GM12878 (cell line): ENCODE measurements at regions not wholly inside any gene's neighbourhood (a gene's known extent, or its start where the extent isn't known, plus 50 kb on each side); places are given as distances from the start of the nearest gene placed in this dataset.

Source experiments
- ATAC-seq: fragments of 200-7000 bp; cut with Tn5 transposase; 3 replicates; pipeline ENCODE4 v1.9.1; 2020; ENCODE audit warnings: mild to moderate bottlenecking, moderate library complexity
- BruUV-seq: library from RNA; stranded (reverse); fragments of 400-500 nt; replicated peaks from 2 replicates; lab custom pipeline; 2021; lab: Mats Ljungman, UMichigan
- CTCF ChIA-PET: fragments of 300-600 bp; sonication (Branson Sonifier 250); formaldehyde crosslinking; extraction: SDS; loops from one replicate; lab custom pipeline; 2021; ENCODE audit warnings: inconsistent platforms; lab: Yijun Ruan, JAX
- POLR2A ChIA-PET: fragments of 350-600 bp; formaldehyde crosslinking; extraction: SDS; loops from one replicate; lab custom pipeline; 2021; ENCODE audit warnings: inconsistent platforms; lab: Charles Lee
- RAD21 ChIA-PET: fragments of 300-600 bp; sonication (Branson Sonifier 250); formaldehyde crosslinking; loops from one replicate; lab custom pipeline; 2023; ENCODE audit warnings: antibody characterized with exemption; ENCODE audit not compliant: unreplicated experiment; lab: Charles Lee
- SMC1A ChIA-PET: fragments of 300-600 bp; sonication (Branson Sonifier 250); formaldehyde crosslinking; loops from one replicate; lab custom pipeline; 2023; ENCODE audit not compliant: unreplicated experiment, uncharacterized antibody; lab: Charles Lee
- DNase-seq: peaks from one replicate; pipeline ENCODE4 v3.0.0-alpha.2; 2011; ENCODE audit warnings: low read depth, low spot score
- FAIRE-seq: peaks from 3 replicates; lab custom pipeline; 2011; peaks lifted over from hg19 to GRCh38; lab: Jason Lieb, UNC
- H2AFZ ChIP-seq: 2 replicates; pipeline ENCODE4 v1.6.0; 2011; ENCODE audit warnings: low read depth, low read length, control low read depth; ENCODE audit not compliant: control insufficient read depth
- H3K27ac ChIP-seq: 2 replicates; pipeline ENCODE4 v1.5.1; 2011; ENCODE audit warnings: control low read depth; ENCODE audit not compliant: control insufficient read depth, insufficient read depth
- H3K27me3 ChIP-seq, 2 experiments: replicated peaks in 1 of 2; 2 replicates each; pipeline versions ENCODE4 v1.6.0 to v1.6.1; 2011; ENCODE audit warnings: low read length in 1 of 2; ENCODE audit not compliant: control insufficient read depth in 2 of 2, insufficient read depth in 2 of 2
- H3K36me3 ChIP-seq, 2 experiments: 2 replicates each; pipeline ENCODE4 v1.5.1; 2011; ENCODE audit warnings: low read length in 1 of 2; ENCODE audit not compliant: control insufficient read depth in 2 of 2, insufficient read depth in 2 of 2
- H3K4me1 ChIP-seq: 2 replicates; pipeline ENCODE4 v1.6.1; 2011; ENCODE audit warnings: mild to moderate bottlenecking, low read length, moderate library complexity, mixed read lengths; ENCODE audit not compliant: control insufficient read depth, insufficient read depth
- H3K4me2 ChIP-seq: 2 replicates; pipeline ENCODE4 v1.6.0; 2011; ENCODE audit warnings: control low read depth; ENCODE audit not compliant: control insufficient read depth, insufficient read depth
- H3K4me3 ChIP-seq: fragments of 200-600 bp; sonication (generic); 2 replicates; pipeline ENCODE4 v1.5.1; 2016
- H3K79me2 ChIP-seq: 2 replicates; pipeline ENCODE4 v1.6.0; 2011; ENCODE audit warnings: low read length; ENCODE audit not compliant: control insufficient read depth, insufficient read depth
- H3K9ac ChIP-seq: 2 replicates; pipeline ENCODE4 v1.8.0; 2011; ENCODE audit warnings: low read length, control low read depth, mixed read lengths; ENCODE audit not compliant: control insufficient read depth, insufficient read depth
- H3K9me3 ChIP-seq: replicated peaks from 3 replicates; pipeline ENCODE4 v1.5.1; 2011; ENCODE audit warnings: mild to moderate bottlenecking, low read length; ENCODE audit not compliant: control insufficient read depth, insufficient read depth
- H4K20me1 ChIP-seq: 2 replicates; pipeline ENCODE4 v1.6.0; 2011; ENCODE audit not compliant: control insufficient read depth, insufficient read depth
- CBX5 ChIP-seq: sonication (generic); IDR thresholded peaks from 2 replicates; pipeline ENCODE4 v1.6.1; 2016; ENCODE audit warnings: low read depth, moderate library complexity, mild to moderate bottlenecking, inconsistent platforms
- CREB1 ChIP-seq: IDR thresholded peaks from 2 replicates; pipeline ENCODE4 v1.6.1; 2012; ENCODE audit warnings: low read depth, mild to moderate bottlenecking, inconsistent platforms
- DPF2 ChIP-seq: fragments of 450-650 bp; IDR thresholded peaks from 2 replicates; pipeline ENCODE4 v1.6.1; 2017; ENCODE audit warnings: mild to moderate bottlenecking
- ESRRA ChIP-seq: IDR thresholded peaks from 2 replicates; pipeline ENCODE4 v1.6.1; 2012; ENCODE audit warnings: mild to moderate bottlenecking, low read length, improper control_type of control experiment
- HDAC2 ChIP-seq: fragments of 200-600 bp; sonication (generic); IDR thresholded peaks from 2 replicates; pipeline ENCODE4 v1.6.1; 2017
- HDAC6 ChIP-seq: fragments of 200-600 bp; sonication (generic); IDR thresholded peaks from one replicate; pipeline ENCODE4 v1.8.0; 2017; ENCODE audit warnings: antibody characterized with exemption; ENCODE audit not compliant: unreplicated experiment
- IKZF1 ChIP-seq: fragments of 450-650 bp; conservative IDR thresholded peaks from 2 replicates; pipeline ENCODE4 v1.6.1; 2017; ENCODE audit warnings: antibody characterized with exemption, mild to moderate bottlenecking
- MAX ChIP-seq: IDR thresholded peaks from 2 replicates; pipeline ENCODE4 v1.6.1; 2012; ENCODE audit warnings: low read depth, low read length, improper control_type of control experiment
- MEF2B ChIP-seq: fragments of 450-650 bp; IDR thresholded peaks from 2 replicates; pipeline ENCODE4 v1.6.1; 2018; ENCODE audit warnings: mild to moderate bottlenecking, moderate library complexity; ENCODE audit not compliant: partially characterized antibody, poor library complexity, severe bottlenecking
- POU2F2 ChIP-seq: IDR thresholded peaks from 3 replicates; pipeline ENCODE4 v1.6.1; 2011; ENCODE audit warnings: low read depth, mild to moderate bottlenecking, low read length, borderline replicate concordance
- RBBP5 ChIP-seq: fragments of 200-600 bp; sonication (generic); conservative IDR thresholded peaks from 2 replicates; pipeline ENCODE4 v1.6.1; 2016
- SIN3A ChIP-seq: IDR thresholded peaks from 2 replicates; pipeline ENCODE4 v1.6.1; 2012; ENCODE audit warnings: low read depth, low read length, improper control_type of control experiment
- SMC3 ChIP-seq: IDR thresholded peaks from 2 replicates; pipeline ENCODE4 v1.6.1; 2011; ENCODE audit warnings: low read length, improper control_type of control experiment, borderline replicate concordance
- SUPT20H ChIP-seq: IDR thresholded peaks from 2 replicates; pipeline ENCODE4 v1.6.1; 2011; ENCODE audit warnings: low read depth, mild to moderate bottlenecking, low read length, moderate library complexity, borderline replicate concordance; ENCODE audit not compliant: control insufficient read depth
- TAF1 ChIP-seq: IDR thresholded peaks from 2 replicates; pipeline ENCODE4 v1.6.1; 2011; ENCODE audit warnings: mild to moderate bottlenecking, low read depth, low read length, borderline replicate concordance
- TBL1XR1 ChIP-seq: IDR thresholded peaks from 2 replicates; pipeline ENCODE4 v1.6.1; 2012; ENCODE audit warnings: low read depth, low read length, improper control_type of control experiment
- YY1 ChIP-seq: IDR thresholded peaks from 2 replicates; pipeline ENCODE4 v1.6.1; 2011; ENCODE audit warnings: low read depth, mild to moderate bottlenecking, low read length
- WGBS: methylation state at CpG from one replicate; pipeline ENCODE4 v1.1.6; 2016; ENCODE audit warnings: low lambda C conversion rate; ENCODE audit not compliant: insufficient replicate concordance, insufficient coverage; ENCODE audit errors: missing lambda C conversion rate; 5-methylcytosine and 5-hydroxymethylcytosine counted together
- in situ Hi-C: fragments of 300-500 bp; cut with MboI; formaldehyde crosslinking; loops from 9 replicates; pipeline ENCODE4 v1.14.3; 2018; ENCODE audit warnings: mixed read lengths
- intact Hi-C: fragments of 100-400 bp; cut with micrococcal nuclease; formaldehyde crosslinking; loops from one replicate; pipeline ENCODE4 v1.14.2; 2022; ENCODE audit not compliant: unreplicated experiment
- TF ChIP-seq, protein P1 (sequence below): IDR thresholded peaks from 2 replicates; pipeline ENCODE4 v1.6.1; 2011; ENCODE audit warnings: low read depth, low read length, improper control_type of control experiment, borderline replicate concordance
- TF ChIP-seq, protein P2 (sequence below): fragments of 450-650 bp; IDR thresholded peaks from 2 replicates; pipeline ENCODE4 v1.6.1; 2014; ENCODE audit warnings: mild to moderate bottlenecking
- TF ChIP-seq, protein P3 (sequence below): IDR thresholded peaks from 2 replicates; pipeline ENCODE4 v1.6.1; 2012; ENCODE audit warnings: improper control_type of control experiment, low read depth, low read length; ENCODE audit not compliant: insufficient replicate concordance

GRCh38 chr5:96547486-96547885 is 114.4 kb upstream of the PCSK1 start:
- ATAC-seq = no peak
- Histone ChIP-seq H3K27me3 (no peaks in the 10 kb centered on the region), H3K9me3 (no peaks in the 10 kb centered on the region), H3K36me3 (no peaks in the 10 kb centered on the region), H3K4me1 (no peaks in the 10 kb centered on the region), H4K20me1 (no peaks in the 10 kb centered on the region), H3K4me2 (no peak overlapping the region), H3K27ac (no peak overlapping the region), H3K79me2 (no peaks in the 10 kb centered on the region), H3K4me3 (no peak overlapping the region), H3K9ac (no peak overlapping the region), H2AFZ (no peak overlapping the region)
- no peak for FAIRE-seq
- in situ Hi-C loops = no loop called here
- ChIA-PET CTCF (no interaction called here), RAD21 (no interaction called here), SMC1A (no interaction called here), POLR2A (no interaction called here)
- TF ChIP-seq HDAC2 = no peak
- TF ChIP-seq MAX = no peak
- TF ChIP-seq YY1 = no peak
- TF ChIP-seq, protein P1, sequence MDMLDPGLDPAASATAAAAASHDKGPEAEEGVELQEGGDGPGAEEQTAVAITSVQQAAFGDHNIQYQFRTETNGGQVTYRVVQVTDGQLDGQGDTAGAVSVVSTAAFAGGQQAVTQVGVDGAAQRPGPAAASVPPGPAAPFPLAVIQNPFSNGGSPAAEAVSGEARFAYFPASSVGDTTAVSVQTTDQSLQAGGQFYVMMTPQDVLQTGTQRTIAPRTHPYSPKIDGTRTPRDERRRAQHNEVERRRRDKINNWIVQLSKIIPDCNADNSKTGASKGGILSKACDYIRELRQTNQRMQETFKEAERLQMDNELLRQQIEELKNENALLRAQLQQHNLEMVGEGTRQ = no peak
- TF ChIP-seq DPF2 = no peak
- TF ChIP-seq HDAC6 = no peak
- TF ChIP-seq SIN3A = no peak
- TF ChIP-seq SUPT20H = no peak
- TF ChIP-seq IKZF1 = no peak
- no peak for TF ChIP-seq RBBP5
- no peak for TF ChIP-seq MEF2B
- TF ChIP-seq, protein P2, sequence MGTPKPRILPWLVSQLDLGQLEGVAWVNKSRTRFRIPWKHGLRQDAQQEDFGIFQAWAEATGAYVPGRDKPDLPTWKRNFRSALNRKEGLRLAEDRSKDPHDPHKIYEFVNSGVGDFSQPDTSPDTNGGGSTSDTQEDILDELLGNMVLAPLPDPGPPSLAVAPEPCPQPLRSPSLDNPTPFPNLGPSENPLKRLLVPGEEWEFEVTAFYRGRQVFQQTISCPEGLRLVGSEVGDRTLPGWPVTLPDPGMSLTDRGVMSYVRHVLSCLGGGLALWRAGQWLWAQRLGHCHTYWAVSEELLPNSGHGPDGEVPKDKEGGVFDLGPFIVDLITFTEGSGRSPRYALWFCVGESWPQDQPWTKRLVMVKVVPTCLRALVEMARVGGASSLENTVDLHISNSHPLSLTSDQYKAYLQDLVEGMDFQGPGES = no peak
- no peak for TF ChIP-seq POU2F2
- no peak for TF ChIP-seq ESRRA
- TF ChIP-seq TAF1 = no peak
- no peak for TF ChIP-seq TBL1XR1
- TF ChIP-seq, protein P3, sequence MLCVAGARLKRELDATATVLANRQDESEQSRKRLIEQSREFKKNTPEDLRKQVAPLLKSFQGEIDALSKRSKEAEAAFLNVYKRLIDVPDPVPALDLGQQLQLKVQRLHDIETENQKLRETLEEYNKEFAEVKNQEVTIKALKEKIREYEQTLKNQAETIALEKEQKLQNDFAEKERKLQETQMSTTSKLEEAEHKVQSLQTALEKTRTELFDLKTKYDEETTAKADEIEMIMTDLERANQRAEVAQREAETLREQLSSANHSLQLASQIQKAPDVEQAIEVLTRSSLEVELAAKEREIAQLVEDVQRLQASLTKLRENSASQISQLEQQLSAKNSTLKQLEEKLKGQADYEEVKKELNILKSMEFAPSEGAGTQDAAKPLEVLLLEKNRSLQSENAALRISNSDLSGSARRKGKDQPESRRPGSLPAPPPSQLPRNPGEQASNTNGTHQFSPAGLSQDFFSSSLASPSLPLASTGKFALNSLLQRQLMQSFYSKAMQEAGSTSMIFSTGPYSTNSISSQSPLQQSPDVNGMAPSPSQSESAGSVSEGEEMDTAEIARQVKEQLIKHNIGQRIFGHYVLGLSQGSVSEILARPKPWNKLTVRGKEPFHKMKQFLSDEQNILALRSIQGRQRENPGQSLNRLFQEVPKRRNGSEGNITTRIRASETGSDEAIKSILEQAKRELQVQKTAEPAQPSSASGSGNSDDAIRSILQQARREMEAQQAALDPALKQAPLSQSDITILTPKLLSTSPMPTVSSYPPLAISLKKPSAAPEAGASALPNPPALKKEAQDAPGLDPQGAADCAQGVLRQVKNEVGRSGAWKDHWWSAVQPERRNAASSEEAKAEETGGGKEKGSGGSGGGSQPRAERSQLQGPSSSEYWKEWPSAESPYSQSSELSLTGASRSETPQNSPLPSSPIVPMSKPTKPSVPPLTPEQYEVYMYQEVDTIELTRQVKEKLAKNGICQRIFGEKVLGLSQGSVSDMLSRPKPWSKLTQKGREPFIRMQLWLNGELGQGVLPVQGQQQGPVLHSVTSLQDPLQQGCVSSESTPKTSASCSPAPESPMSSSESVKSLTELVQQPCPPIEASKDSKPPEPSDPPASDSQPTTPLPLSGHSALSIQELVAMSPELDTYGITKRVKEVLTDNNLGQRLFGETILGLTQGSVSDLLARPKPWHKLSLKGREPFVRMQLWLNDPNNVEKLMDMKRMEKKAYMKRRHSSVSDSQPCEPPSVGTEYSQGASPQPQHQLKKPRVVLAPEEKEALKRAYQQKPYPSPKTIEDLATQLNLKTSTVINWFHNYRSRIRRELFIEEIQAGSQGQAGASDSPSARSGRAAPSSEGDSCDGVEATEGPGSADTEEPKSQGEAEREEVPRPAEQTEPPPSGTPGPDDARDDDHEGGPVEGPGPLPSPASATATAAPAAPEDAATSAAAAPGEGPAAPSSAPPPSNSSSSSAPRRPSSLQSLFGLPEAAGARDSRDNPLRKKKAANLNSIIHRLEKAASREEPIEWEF = no peak
- no peak for TF ChIP-seq CBX5
- TF ChIP-seq SMC3 = no peak
- no peak for TF ChIP-seq CREB1
- no TSS peak for BruUV-seq
- WGBS = 56% methylated on average over 4 of the region's 4 CpGs
- intact Hi-C loops = no loop called here
- no peak for DNase-seq
